Parathyroid adenoma (tissue), 2 donors: ENCODE measurements at regions not wholly inside any gene's neighbourhood (a gene's known extent, or its start where the extent isn't known, plus 50 kb on each side); places are given as distances from the start of the nearest gene placed in this dataset.

ENCODE experiments used
- H2AFZ ChIP-seq: fragments of 300-600 bp; sonication (generic); one replicate; pipeline ENCODE4 v1.7.0; 2017; ENCODE audit warnings: antibody characterized with exemption, mild to moderate bottlenecking
- H3K27ac ChIP-seq: fragments of 300-600 bp; sonication (generic); one replicate; pipeline ENCODE4 v1.7.0; 2017
- H3K27me3 ChIP-seq: fragments of 300-600 bp; sonication (generic); one replicate; pipeline ENCODE4 v1.7.0; 2017; ENCODE audit warnings: low read length; ENCODE audit not compliant: control insufficient read depth, insufficient read depth
- H3K36me3 ChIP-seq: fragments of 300-600 bp; sonication (generic); one replicate; pipeline ENCODE4 v1.7.0; 2017; ENCODE audit warnings: low read length; ENCODE audit not compliant: control insufficient read depth, insufficient read depth
- H3K4me1 ChIP-seq: fragments of 300-600 bp; sonication (generic); one replicate; pipeline ENCODE4 v1.7.0; 2017; ENCODE audit warnings: control low read depth
- H3K4me2 ChIP-seq: fragments of 300-600 bp; sonication (generic); one replicate; pipeline ENCODE4 v1.7.0; 2017; ENCODE audit warnings: low read length
- H3K4me3 ChIP-seq: fragments of 300-600 bp; sonication (generic); one replicate; pipeline ENCODE4 v1.7.0; 2017; ENCODE audit warnings: low read depth, low read length
- H3K79me2 ChIP-seq: fragments of 300-600 bp; sonication (generic); one replicate; pipeline ENCODE4 v1.7.0; 2017; ENCODE audit warnings: control low read depth
- H3K9ac ChIP-seq: fragments of 300-600 bp; sonication (generic); one replicate; pipeline ENCODE4 v1.7.0; 2017; ENCODE audit warnings: mild to moderate bottlenecking
- H3K9me3 ChIP-seq: fragments of 300-600 bp; sonication (generic); one replicate; pipeline ENCODE4 v1.7.0; 2017; ENCODE audit warnings: low read length; ENCODE audit not compliant: control insufficient read depth
- CTCF ChIP-seq: fragments of 300-600 bp; sonication (generic); IDR thresholded peaks from one replicate; pipeline ENCODE4 v1.7.0; 2017; ENCODE audit warnings: antibody characterized with exemption, mild to moderate bottlenecking
- donor health status: primary hyperparathyroidism.

- Histone ChIP-seq H3K4me3 (no peak overlapping the region), H3K36me3 (no peaks in the 10 kb centered on the region), H3K9ac (no peak overlapping the region), H3K4me1 (no peaks in the 10 kb centered on the region), H3K4me2 (no peak overlapping the region), H3K27me3 (no peaks in the 10 kb centered on the region), H3K79me2 (no peaks in the 10 kb centered on the region), H2AFZ (no peak overlapping the region), H3K27ac (no peak overlapping the region), H3K9me3 (no peaks in the 10 kb centered on the region)
- no peak for TF ChIP-seq CTCF
These were observed 50.6 kb upstream of the BNIP2 start for GRCh38 chr15:59739557-59740186.
